ENCODE measurements at regions not wholly inside any gene's neighbourhood (a gene's known extent, or its start where the extent isn't known, plus 50 kb on each side); places are given as distances from the start of the nearest gene placed in this dataset.
"Not testable (repeated sequence)": the region's sequence is repeated elsewhere in the genome, so short reads cannot be mapped to it uniquely, and the experiment has no call there.

DNA sequence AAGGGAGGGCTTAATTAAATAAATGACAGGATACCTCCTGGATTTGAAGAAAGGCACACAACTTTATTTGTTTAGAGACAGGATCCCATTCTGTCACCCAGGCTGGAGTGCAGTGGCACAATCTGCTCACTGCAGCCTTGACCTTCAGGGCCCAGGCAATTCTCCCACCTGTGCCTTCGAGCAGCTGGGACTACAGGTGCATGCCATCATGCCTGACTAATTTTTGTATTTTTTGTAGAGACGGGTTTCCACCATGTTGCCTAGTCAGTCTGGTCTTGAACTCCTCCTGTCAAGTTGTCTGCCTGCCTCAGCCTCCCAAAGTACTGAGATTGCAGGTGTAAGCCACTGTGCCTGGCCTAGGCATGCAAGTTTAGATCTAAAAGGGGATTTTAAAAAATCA, 272.7 kb upstream of the MBL2 start:
- ChIA-PET POLR2A (no interaction called here), CTCF (no interaction called here), RAD21 (ENCODE audit: low non-redundant PET in 1 of 2, low total read pairs in 2 of 2, uncharacterized antibody in 2 of 2, unreplicated experiment in 2 of 2) (no interaction called here)
- H3K9me2 ChIP-seq (ENCODE audit: insufficient read depth) = no peaks in the 10 kb centered on the region
- intact Hi-C loops (cut with micrococcal nuclease) = no loop called here
- no peak overlapping the region for H3K9ac ChIP-seq (ENCODE audit: low read length)
- H3K4me1 ChIP-seq (ENCODE audit: control insufficient read depth in 1 of 2, insufficient read depth in 2 of 2, low read length in 2 of 2) = no peaks in the 10 kb centered on the region
- no peaks in the 10 kb centered on the region for H3K79me2 ChIP-seq (ENCODE audit: insufficient read depth, low read length)
- BruUV-seq (replicated peaks) = no TSS peak
- H3K27ac ChIP-seq (ENCODE audit: low read depth, low read length) = no peak overlapping the region
- H3K4me2 ChIP-seq (ENCODE audit: low read length) = no peak overlapping the region
- peaks cover 3 to 10% of the 10 kb centered on the region in 2 experiments; a peak in 2 of 4 replicates for H3K9me3 ChIP-seq (ENCODE audit: control insufficient read depth in 1 of 2, insufficient read depth in 1 of 2, low read depth in 1 of 2, low read length in 2 of 2)
- DNase-seq (ENCODE audit: low read depth, low spot score) (no peak), ATAC-seq (no peak)
- H2AFZ ChIP-seq (ENCODE audit: low read depth, low read length, poor library complexity, severe bottlenecking) = no peak overlapping the region
- H3K4me3 ChIP-seq (replicated peaks in 1 of 2; ENCODE audit: low read depth in 1 of 2, low read length in 2 of 2) = no peak overlapping the region
- TF ChIP-seq SP1 (IDR thresholded peaks at IDR 0.05; ENCODE audit: low read depth) (no peak), ZFX (IDR thresholded peaks at IDR 0.05) (no peak), RAD21 (IDR thresholded peaks at IDR 0.05; ENCODE audit: low read depth) (no peak), YY1 (IDR thresholded peaks at IDR 0.05; ENCODE audit: extremely low read depth, insufficient replicate concordance, low read depth, low read length) (no peak), EZH2 (IDR thresholded peaks at IDR 0.05) (no peak), POLR2AphosphoS5 (IDR thresholded peaks at IDR 0.05; ENCODE audit: low read depth, low read length) (no peak), SIN3A (IDR thresholded peaks at IDR 0.05; ENCODE audit: low read depth) (no peak), JUND (IDR thresholded peaks at IDR 0.05) (no peak), FOSL1 (IDR thresholded peaks at IDR 0.05; ENCODE audit: low read depth) (no peak), ZNF274 (IDR thresholded peaks at IDR 0.05; ENCODE audit: low read depth, low read length) (no peak), ZBTB33 (IDR thresholded peaks at IDR 0.05; ENCODE audit: extremely low read depth, insufficient replicate concordance, low read length) (no peak), CBX3 (IDR thresholded peaks at IDR 0.05; ENCODE audit: low read depth) (no peak)
- TF ChIP-seq, protein P1, sequence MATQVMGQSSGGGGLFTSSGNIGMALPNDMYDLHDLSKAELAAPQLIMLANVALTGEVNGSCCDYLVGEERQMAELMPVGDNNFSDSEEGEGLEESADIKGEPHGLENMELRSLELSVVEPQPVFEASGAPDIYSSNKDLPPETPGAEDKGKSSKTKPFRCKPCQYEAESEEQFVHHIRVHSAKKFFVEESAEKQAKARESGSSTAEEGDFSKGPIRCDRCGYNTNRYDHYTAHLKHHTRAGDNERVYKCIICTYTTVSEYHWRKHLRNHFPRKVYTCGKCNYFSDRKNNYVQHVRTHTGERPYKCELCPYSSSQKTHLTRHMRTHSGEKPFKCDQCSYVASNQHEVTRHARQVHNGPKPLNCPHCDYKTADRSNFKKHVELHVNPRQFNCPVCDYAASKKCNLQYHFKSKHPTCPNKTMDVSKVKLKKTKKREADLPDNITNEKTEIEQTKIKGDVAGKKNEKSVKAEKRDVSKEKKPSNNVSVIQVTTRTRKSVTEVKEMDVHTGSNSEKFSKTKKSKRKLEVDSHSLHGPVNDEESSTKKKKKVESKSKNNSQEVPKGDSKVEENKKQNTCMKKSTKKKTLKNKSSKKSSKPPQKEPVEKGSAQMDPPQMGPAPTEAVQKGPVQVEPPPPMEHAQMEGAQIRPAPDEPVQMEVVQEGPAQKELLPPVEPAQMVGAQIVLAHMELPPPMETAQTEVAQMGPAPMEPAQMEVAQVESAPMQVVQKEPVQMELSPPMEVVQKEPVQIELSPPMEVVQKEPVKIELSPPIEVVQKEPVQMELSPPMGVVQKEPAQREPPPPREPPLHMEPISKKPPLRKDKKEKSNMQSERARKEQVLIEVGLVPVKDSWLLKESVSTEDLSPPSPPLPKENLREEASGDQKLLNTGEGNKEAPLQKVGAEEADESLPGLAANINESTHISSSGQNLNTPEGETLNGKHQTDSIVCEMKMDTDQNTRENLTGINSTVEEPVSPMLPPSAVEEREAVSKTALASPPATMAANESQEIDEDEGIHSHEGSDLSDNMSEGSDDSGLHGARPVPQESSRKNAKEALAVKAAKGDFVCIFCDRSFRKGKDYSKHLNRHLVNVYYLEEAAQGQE (IDR thresholded peaks at IDR 0.05; ENCODE audit: low read depth) = no peak
- TF ChIP-seq, protein P2, sequence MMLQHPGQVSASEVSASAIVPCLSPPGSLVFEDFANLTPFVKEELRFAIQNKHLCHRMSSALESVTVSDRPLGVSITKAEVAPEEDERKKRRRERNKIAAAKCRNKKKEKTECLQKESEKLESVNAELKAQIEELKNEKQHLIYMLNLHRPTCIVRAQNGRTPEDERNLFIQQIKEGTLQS (IDR thresholded peaks at IDR 0.05) = no peak
- H4K20me1 ChIP-seq (ENCODE audit: insufficient read depth) = no peaks in the 10 kb centered on the region
- no peaks in the 10 kb centered on the region for H3K36me3 ChIP-seq (ENCODE audit: control insufficient read depth in 1 of 2, insufficient read depth in 2 of 2, low read length in 2 of 2)
- no peaks in the 10 kb centered on the region for H3K27me3 ChIP-seq (ENCODE audit: insufficient read depth, low read length)

DNA sequence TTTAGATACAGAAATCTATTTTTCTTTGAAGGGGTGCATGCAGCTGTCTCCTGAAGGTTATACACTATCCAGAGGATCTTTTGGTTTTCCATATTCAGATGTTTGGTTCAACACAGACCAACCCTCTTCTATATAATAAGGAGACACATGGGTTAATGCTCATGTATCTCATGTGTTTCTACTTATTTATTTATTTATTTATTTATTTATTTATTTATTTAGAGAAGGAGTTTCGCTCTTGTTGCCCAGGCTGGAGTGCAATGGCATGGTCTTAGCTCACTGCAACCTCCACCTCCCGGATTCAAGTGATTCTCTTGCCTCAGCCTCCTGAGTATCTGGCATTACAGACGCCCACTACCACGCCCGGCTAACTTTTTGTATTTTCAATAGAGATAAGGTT, 263.2 kb upstream of the MBL2 start:
- BruUV-seq (replicated peaks); CTCF ChIA-PET: not testable (repeated sequence)

More for the DNA sequence above, 263.2 kb upstream of the MBL2 start:
- H3K9me2 ChIP-seq (ENCODE audit: insufficient read depth); POLR2A ChIA-PET; H3K27me3 ChIP-seq (ENCODE audit: insufficient read depth, low read length); ATAC-seq; H3K36me3 ChIP-seq (ENCODE audit: control insufficient read depth in 1 of 2, insufficient read depth in 2 of 2, low read length in 2 of 2); intact Hi-C loops (cut with micrococcal nuclease); H2AFZ ChIP-seq (ENCODE audit: low read depth, low read length, poor library complexity, severe bottlenecking); H3K4me2 ChIP-seq (ENCODE audit: low read length); H4K20me1 ChIP-seq (ENCODE audit: insufficient read depth); H3K4me3 ChIP-seq (replicated peaks in 1 of 2; ENCODE audit: low read depth in 1 of 2, low read length in 2 of 2); DNase-seq (ENCODE audit: low read depth, low spot score); H3K9me3 ChIP-seq (ENCODE audit: control insufficient read depth in 1 of 2, insufficient read depth in 1 of 2, low read depth in 1 of 2, low read length in 2 of 2); H3K4me1 ChIP-seq (ENCODE audit: control insufficient read depth in 1 of 2, insufficient read depth in 2 of 2, low read length in 2 of 2); H3K27ac ChIP-seq (ENCODE audit: low read depth, low read length); RAD21 ChIA-PET (ENCODE audit: low non-redundant PET in 1 of 2, low total read pairs in 2 of 2, uncharacterized antibody in 2 of 2, unreplicated experiment in 2 of 2); H3K9ac ChIP-seq (ENCODE audit: low read length); H3K79me2 ChIP-seq (ENCODE audit: insufficient read depth, low read length): not testable (repeated sequence)
